Dendritic cell treated with granulocyte-macrophage colony-stimulating factor and Interleukin-4, amounts not matched to agents 40 ng/mL and 50 ng/mL, for 4 days (primary cell): ENCODE measurements at regions not wholly inside any gene's neighbourhood (a gene's known extent, or its start where the extent isn't known, plus 50 kb on each side); places are given as distances from the start of the nearest gene placed in this dataset.
"Not testable (repeated sequence)": the region's sequence is repeated elsewhere in the genome, so short reads cannot be mapped to it uniquely, and the experiment has no call there.

Experiments
- H3K27ac Mint-ChIP-seq: one replicate; pipeline ENCODE4 v1.8.0; 2022; ENCODE audit warnings: mild to moderate bottlenecking, mixed read lengths
- H3K27me3 Mint-ChIP-seq: one replicate; pipeline ENCODE4 v1.8.0; 2022; ENCODE audit warnings: mild to moderate bottlenecking, mixed read lengths
- H3K36me3 Mint-ChIP-seq: one replicate; pipeline ENCODE4 v1.8.0; 2022; ENCODE audit warnings: low read depth, mixed read lengths
- H3K4me1 Mint-ChIP-seq: one replicate; pipeline ENCODE4 v1.8.0; 2022; ENCODE audit warnings: low read depth, mixed read lengths
- H3K4me3 Mint-ChIP-seq: one replicate; pipeline ENCODE4 v1.8.0; 2022; ENCODE audit warnings: mild to moderate bottlenecking, moderate library complexity, mixed read lengths
- H3K9me3 Mint-ChIP-seq: one replicate; pipeline ENCODE4 v1.8.0; 2022; ENCODE audit warnings: mixed read lengths
- intact Hi-C: fragments of 100-400 bp; cut with micrococcal nuclease; formaldehyde crosslinking; loops from one replicate; pipeline ENCODE4 v1.15.0; 2022

GRCh38 chr6:14290772-14291330 lies 173.3 kb downstream of the CD83 start:
- Mint-ChIP-seq H3K27me3 (peaks cover 1% of the 10 kb centered on the region), H3K4me1 (no peaks in the 10 kb centered on the region), H3K27ac (no peak overlapping the region), H3K9me3 (no peaks in the 10 kb centered on the region), H3K4me3 (no peak overlapping the region), H3K36me3 (no peaks in the 10 kb centered on the region)
- intact Hi-C loops = no loop called here

- Mint-ChIP-seq H3K4me1 (no peaks in the 10 kb centered on the region), H3K27me3 (peaks cover 1% of the 10 kb centered on the region), H3K9me3 (no peaks in the 10 kb centered on the region), H3K27ac (no peak overlapping the region), H3K4me3 (no peak overlapping the region), H3K36me3 (no peaks in the 10 kb centered on the region)
- intact Hi-C loops = no loop called here
Observed at GRCh38 chr6:14291331-14291730, 173.8 kb downstream of the CD83 start.

- H3K27ac Mint-ChIP-seq = no peak overlapping the region
- H3K4me1 Mint-ChIP-seq = no peaks in the 10 kb centered on the region
- peaks cover 1% of the 10 kb centered on the region for H3K27me3 Mint-ChIP-seq
- H3K36me3 Mint-ChIP-seq = no peaks in the 10 kb centered on the region
- intact Hi-C loops = no loop called here
- H3K4me3 Mint-ChIP-seq = no peak overlapping the region
- H3K9me3 Mint-ChIP-seq = no peaks in the 10 kb centered on the region
Observed at GRCh38 chr6:14292119-14292518, 174.5 kb downstream of the CD83 start.

GRCh38 chr6:14294270-14294951 lies 176.8 kb downstream of the CD83 start:
- Mint-ChIP-seq H3K27me3 (peaks cover 1% of the 10 kb centered on the region), H3K4me1 (no peaks in the 10 kb centered on the region), H3K36me3 (no peaks in the 10 kb centered on the region), H3K27ac (no peak overlapping the region), H3K4me3 (no peak overlapping the region), H3K9me3 (no peaks in the 10 kb centered on the region)
- intact Hi-C loops = no loop called here

GRCh38 chr6:14296698-14297097 lies 179.1 kb downstream of the CD83 start:
- H3K27me3 Mint-ChIP-seq, H3K27ac Mint-ChIP-seq, H3K9me3 Mint-ChIP-seq, intact Hi-C loops, H3K4me3 Mint-ChIP-seq, H3K4me1 Mint-ChIP-seq, H3K36me3 Mint-ChIP-seq: not testable (repeated sequence)

- H3K27me3 Mint-ChIP-seq, H3K4me1 Mint-ChIP-seq, H3K9me3 Mint-ChIP-seq, H3K4me3 Mint-ChIP-seq, H3K36me3 Mint-ChIP-seq, intact Hi-C loops, H3K27ac Mint-ChIP-seq: not testable (repeated sequence)
Observed at GRCh38 chr6:14297118-14297517, 179.5 kb downstream of the CD83 start.

- intact Hi-C loops, H3K4me1 Mint-ChIP-seq, H3K27me3 Mint-ChIP-seq, H3K27ac Mint-ChIP-seq, H3K9me3 Mint-ChIP-seq, H3K36me3 Mint-ChIP-seq, H3K4me3 Mint-ChIP-seq: not testable (repeated sequence)
Observed at GRCh38 chr6:14300189-14300588, 182.6 kb downstream of the CD83 start.

GRCh38 chr6:14300721-14301120 lies 183.1 kb downstream of the CD83 start:
- intact Hi-C loops, H3K4me3 Mint-ChIP-seq, H3K27ac Mint-ChIP-seq, H3K4me1 Mint-ChIP-seq, H3K27me3 Mint-ChIP-seq, H3K36me3 Mint-ChIP-seq, H3K9me3 Mint-ChIP-seq: not testable (repeated sequence)

GRCh38 chr6:14301477-14301876 lies 183.9 kb downstream of the CD83 start:
- H3K27me3 Mint-ChIP-seq, H3K9me3 Mint-ChIP-seq, intact Hi-C loops, H3K27ac Mint-ChIP-seq, H3K36me3 Mint-ChIP-seq, H3K4me3 Mint-ChIP-seq, H3K4me1 Mint-ChIP-seq: not testable (repeated sequence)

GRCh38 chr6:14305131-14305530 lies 187.6 kb downstream of the CD83 start:
- no peaks in the 10 kb centered on the region for H3K4me1 Mint-ChIP-seq
- no peak overlapping the region for H3K4me3 Mint-ChIP-seq
- intact Hi-C loops = no loop called here
- H3K9me3 Mint-ChIP-seq = no peaks in the 10 kb centered on the region
- no peaks in the 10 kb centered on the region for H3K36me3 Mint-ChIP-seq
- H3K27ac Mint-ChIP-seq = no peak overlapping the region
- H3K27me3 Mint-ChIP-seq = no peaks in the 10 kb centered on the region

- H3K4me1 Mint-ChIP-seq = peaks cover 2% of the 10 kb centered on the region
- no peaks in the 10 kb centered on the region for H3K9me3 Mint-ChIP-seq
- no peaks in the 10 kb centered on the region for H3K36me3 Mint-ChIP-seq
- H3K27me3 Mint-ChIP-seq = no peaks in the 10 kb centered on the region
- no peak overlapping the region for H3K4me3 Mint-ChIP-seq
- no peak overlapping the region for H3K27ac Mint-ChIP-seq
- intact Hi-C loops = no loop called here
Observed at GRCh38 chr6:14305624-14306023, 188.1 kb downstream of the CD83 start.

GRCh38 chr6:14306151-14306906 lies 188.8 kb downstream of the CD83 start:
- no peaks in the 10 kb centered on the region for H3K36me3 Mint-ChIP-seq
- intact Hi-C loops = no loop called here
- peaks cover 9% of the 10 kb centered on the region for H3K4me1 Mint-ChIP-seq

GRCh38 chr6:14309516-14309915 lies 191.9 kb downstream of the CD83 start:
- Mint-ChIP-seq H3K27me3 (no peaks in the 10 kb centered on the region), H3K4me3 (no peak overlapping the region), H3K36me3 (no peaks in the 10 kb centered on the region), H3K4me1 (peaks cover 25% of the 10 kb centered on the region), H3K9me3 (no peaks in the 10 kb centered on the region), H3K27ac (no peak overlapping the region)
- intact Hi-C loops = no loop called here

More at GRCh38 chr6:14306151-14306906, 188.8 kb downstream of the CD83 start:
- Mint-ChIP-seq H3K9me3 (no peaks in the 10 kb centered on the region), H3K27me3 (no peaks in the 10 kb centered on the region), H3K27ac (no peak overlapping the region), H3K4me3 (no peak overlapping the region)

GRCh38 chr6:14309951-14310445 lies 192.4 kb downstream of the CD83 start:
- intact Hi-C loops = no loop called here
- Mint-ChIP-seq H3K27ac (no peak overlapping the region), H3K9me3 (no peaks in the 10 kb centered on the region), H3K36me3 (no peaks in the 10 kb centered on the region), H3K4me1 (peaks cover 25% of the 10 kb centered on the region), H3K4me3 (no peak overlapping the region), H3K27me3 (no peaks in the 10 kb centered on the region)
